Spleen (tissue), 7 donors: ENCODE measurements at regions not wholly inside any gene's neighbourhood (a gene's known extent, or its start where the extent isn't known, plus 50 kb on each side); places are given as distances from the start of the nearest gene placed in this dataset.

Experiments used
- POLR2AphosphoS5 ChIP-seq, 3 donors: sonication (generic); formaldehyde crosslinking; IDR thresholded peaks; one replicate each; pipeline ENCODE4 v1.5.1; 2017; ENCODE audit warnings: antibody characterized with exemption in 3 of 3
- TF ChIP-seq, protein P1 (sequence below), 11 experiments: fragments of 200-600 bp in 7 of 11; fragments of 450-650 bp in 4 of 11; sonication (generic) in 4 of 11; IDR thresholded peaks in 8 of 11; conservative IDR thresholded peaks in 3 of 11; 1 replicate in 7 of 11; 2 replicates in 4 of 11; pipeline versions ENCODE4 v1.4.0 to v1.8.0; 2016 to 2021; ENCODE audit warnings: antibody characterized with exemption in 11 of 11, inconsistent platforms in 4 of 11, mild to moderate bottlenecking in 1 of 11
- donor health status: DM: no; HTN: no; CAD: no; lungs with moderate emphysema.
- donor health status: DM: no; HTN: no; CAD: no.
- donor health status: DM: no; HTN: no; CAD: no.

- TF ChIP-seq, protein P1, sequence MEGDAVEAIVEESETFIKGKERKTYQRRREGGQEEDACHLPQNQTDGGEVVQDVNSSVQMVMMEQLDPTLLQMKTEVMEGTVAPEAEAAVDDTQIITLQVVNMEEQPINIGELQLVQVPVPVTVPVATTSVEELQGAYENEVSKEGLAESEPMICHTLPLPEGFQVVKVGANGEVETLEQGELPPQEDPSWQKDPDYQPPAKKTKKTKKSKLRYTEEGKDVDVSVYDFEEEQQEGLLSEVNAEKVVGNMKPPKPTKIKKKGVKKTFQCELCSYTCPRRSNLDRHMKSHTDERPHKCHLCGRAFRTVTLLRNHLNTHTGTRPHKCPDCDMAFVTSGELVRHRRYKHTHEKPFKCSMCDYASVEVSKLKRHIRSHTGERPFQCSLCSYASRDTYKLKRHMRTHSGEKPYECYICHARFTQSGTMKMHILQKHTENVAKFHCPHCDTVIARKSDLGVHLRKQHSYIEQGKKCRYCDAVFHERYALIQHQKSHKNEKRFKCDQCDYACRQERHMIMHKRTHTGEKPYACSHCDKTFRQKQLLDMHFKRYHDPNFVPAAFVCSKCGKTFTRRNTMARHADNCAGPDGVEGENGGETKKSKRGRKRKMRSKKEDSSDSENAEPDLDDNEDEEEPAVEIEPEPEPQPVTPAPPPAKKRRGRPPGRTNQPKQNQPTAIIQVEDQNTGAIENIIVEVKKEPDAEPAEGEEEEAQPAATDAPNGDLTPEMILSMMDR (IDR thresholded peaks at IDR 0.05 in 8 of 11, conservative IDR thresholded peaks at IDR 0.05 in 3 of 11): no peak
- TF ChIP-seq POLR2AphosphoS5 (IDR thresholded peaks at IDR 0.05): no peak
These were observed 813.1 kb upstream of the CCDC179 start for GRCh38 chr11:23673366-23673765.
